AG10803 (cell line): ENCODE measurements at regions not wholly inside any gene's neighbourhood (a gene's known extent, or its start where the extent isn't known, plus 50 kb on each side); places are given as distances from the start of the nearest gene placed in this dataset.

Experiments
- DNase-seq: peaks from one replicate; pipeline ENCODE4 v3.0.0; 2010; ENCODE audit warnings: low read depth
- H3K4me3 ChIP-seq: 2 replicates; pipeline ENCODE4 v1.5.1; 2011; ENCODE audit warnings: mild to moderate bottlenecking, low read length, control low read depth
- TF ChIP-seq, protein P1 (sequence below): conservative IDR thresholded peaks from 2 replicates; pipeline ENCODE4 v1.5.1; 2011; ENCODE audit warnings: mild to moderate bottlenecking, low read length, control low read depth, inconsistent platforms

DNA sequence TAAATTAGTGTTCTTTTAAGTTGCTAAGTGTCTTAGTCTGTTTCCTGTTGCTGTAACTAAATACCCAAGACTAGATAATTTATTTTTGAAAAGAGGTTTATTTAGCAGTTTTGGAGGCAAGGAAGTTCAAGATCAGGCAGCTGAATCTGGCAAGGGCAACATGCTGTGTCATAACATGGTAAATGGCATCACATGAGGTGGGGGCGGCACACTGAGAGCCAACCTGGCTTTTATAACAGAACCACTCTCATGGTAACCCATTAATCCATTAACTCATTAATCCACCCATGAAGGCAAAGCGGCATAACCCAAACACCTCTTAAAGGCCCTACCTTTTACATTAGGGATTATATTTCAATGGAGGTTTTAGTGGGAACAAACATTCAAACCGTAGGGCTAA lies 182.2 kb upstream of the GATB start:
- DNase-seq, result no peak
- TF ChIP-seq, protein P1, sequence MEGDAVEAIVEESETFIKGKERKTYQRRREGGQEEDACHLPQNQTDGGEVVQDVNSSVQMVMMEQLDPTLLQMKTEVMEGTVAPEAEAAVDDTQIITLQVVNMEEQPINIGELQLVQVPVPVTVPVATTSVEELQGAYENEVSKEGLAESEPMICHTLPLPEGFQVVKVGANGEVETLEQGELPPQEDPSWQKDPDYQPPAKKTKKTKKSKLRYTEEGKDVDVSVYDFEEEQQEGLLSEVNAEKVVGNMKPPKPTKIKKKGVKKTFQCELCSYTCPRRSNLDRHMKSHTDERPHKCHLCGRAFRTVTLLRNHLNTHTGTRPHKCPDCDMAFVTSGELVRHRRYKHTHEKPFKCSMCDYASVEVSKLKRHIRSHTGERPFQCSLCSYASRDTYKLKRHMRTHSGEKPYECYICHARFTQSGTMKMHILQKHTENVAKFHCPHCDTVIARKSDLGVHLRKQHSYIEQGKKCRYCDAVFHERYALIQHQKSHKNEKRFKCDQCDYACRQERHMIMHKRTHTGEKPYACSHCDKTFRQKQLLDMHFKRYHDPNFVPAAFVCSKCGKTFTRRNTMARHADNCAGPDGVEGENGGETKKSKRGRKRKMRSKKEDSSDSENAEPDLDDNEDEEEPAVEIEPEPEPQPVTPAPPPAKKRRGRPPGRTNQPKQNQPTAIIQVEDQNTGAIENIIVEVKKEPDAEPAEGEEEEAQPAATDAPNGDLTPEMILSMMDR, result no peak
- no peak overlapping the region for H3K4me3 ChIP-seq

DNA sequence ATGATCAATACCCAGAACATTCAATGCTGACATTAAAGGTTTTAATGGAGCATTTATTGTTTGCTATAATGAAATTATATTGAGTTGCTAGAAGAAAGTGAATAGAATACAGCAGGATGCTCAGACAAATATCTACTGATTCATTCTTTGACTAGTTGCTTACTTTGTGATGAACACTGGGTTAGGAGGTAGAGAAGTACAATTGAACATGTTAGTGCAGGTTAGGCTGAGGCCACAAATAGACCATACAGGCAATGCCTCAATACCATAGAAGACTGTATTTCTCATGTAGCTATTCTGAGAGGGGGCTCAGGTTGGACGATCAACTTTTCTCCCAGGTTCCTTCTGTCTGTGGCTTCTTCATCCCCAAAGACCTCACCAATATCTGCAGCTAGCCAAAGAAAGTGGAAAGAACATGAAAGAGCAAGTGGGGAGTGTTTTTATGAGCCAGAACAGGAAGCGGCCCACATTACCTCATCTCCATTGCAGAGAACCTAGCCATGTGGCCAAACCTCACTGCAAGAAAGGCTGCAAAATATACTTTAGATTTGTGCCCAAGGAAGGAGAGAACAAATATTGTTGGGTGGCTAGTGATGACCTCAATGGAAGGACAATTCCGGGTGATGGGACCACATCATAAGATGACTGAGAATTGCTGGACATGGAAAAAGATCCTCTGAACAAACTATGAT lies 180.3 kb upstream of the GATB start:
- DNase-seq, result no peak
- no peak overlapping the region for H3K4me3 ChIP-seq

GRCh38 chr4:151940291-151940690 lies 179.5 kb upstream of the GATB start:
- TF ChIP-seq, protein P1, result no peak

More for the DNA sequence above, 180.3 kb upstream of the GATB start:
- TF ChIP-seq, protein P1, result no peak

GRCh38 chr4:151939670-151940069 lies 178.9 kb upstream of the GATB start:
- TF ChIP-seq, protein P1, result no peak
- H3K4me3 ChIP-seq, result no peak overlapping the region
- no peak for DNase-seq

More at GRCh38 chr4:151940291-151940690, 179.5 kb upstream of the GATB start:
- DNase-seq, result no peak
- H3K4me3 ChIP-seq, result no peak overlapping the region

DNA sequence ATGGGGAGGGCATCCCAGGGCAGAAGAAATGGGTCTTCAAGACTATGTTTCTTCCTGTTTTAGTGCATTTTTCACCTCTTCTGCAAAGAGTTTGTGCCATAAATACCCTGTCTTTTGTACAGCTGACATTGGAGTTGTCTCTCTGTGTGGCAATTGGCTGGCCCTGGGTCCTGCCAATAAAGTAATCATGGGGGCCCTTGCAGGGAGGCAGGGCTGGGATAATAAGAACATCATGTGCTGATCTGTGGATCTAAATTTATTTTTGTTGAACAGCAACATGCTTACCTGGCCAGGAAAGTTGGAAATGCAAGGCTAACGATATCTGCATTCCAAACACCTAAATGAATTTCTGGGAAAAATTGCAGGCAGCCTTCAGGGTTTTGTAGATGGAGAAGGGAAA lies 174.6 kb upstream of the GATB start:
- no peak overlapping the region for H3K4me3 ChIP-seq
- TF ChIP-seq, protein P1, result no peak
- DNase-seq, result no peak

GRCh38 chr4:151934766-151935165 lies 174.0 kb upstream of the GATB start:
- DNase-seq, result no peak
- TF ChIP-seq, protein P1, result no peak
- H3K4me3 ChIP-seq, result no peak overlapping the region

- TF ChIP-seq, protein P1, result no peak
- DNase-seq, result no peak
- no peak overlapping the region for H3K4me3 ChIP-seq
Measured at GRCh38 chr4:151933122-151933827, 172.5 kb upstream of the GATB start.
